Neural progenitor cell (in vitro differentiated cells): ENCODE measurements at regions not wholly inside any gene's neighbourhood (a gene's known extent, or its start where the extent isn't known, plus 50 kb on each side); places are given as distances from the start of the nearest gene placed in this dataset.

ENCODE experiments used
- EZH2 ChIP-seq: fragments of 200-600 bp; sonication (generic); IDR thresholded peaks from 2 replicates; pipeline ENCODE4 v1.6.1; 2017; ENCODE audit warnings: antibody characterized with exemption, mild to moderate bottlenecking, moderate library complexity
- EZH2phosphoT487 ChIP-seq: fragments of 200-600 bp; sonication (generic); IDR thresholded peaks from 2 replicates; pipeline ENCODE4 v1.6.1; 2017; ENCODE audit warnings: antibody characterized with exemption

DNA sequence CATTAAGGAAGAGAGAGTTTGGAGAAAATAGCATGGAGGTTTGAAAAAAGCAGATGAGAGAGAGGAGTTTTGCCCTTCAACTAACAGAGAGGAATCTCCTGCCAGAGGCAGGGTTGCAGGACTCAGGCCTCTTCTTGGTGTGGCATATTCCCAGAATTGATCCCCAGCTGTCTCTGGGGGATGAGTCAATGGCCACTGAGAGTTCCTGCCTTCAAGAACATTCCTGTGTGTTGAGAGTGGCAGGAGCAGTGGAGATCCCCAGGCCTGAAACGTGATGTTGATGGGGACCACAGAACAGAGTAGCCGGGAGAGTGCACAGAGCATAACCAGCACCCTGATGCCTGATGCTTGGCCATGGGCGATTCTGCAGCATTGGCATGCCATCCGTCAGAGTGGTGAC, 348.4 kb upstream of the THBS1 start:
- no peak for TF ChIP-seq EZH2phosphoT487
- TF ChIP-seq EZH2, result no peak
